ENCODE measurements at regions not wholly inside any gene's neighbourhood (a gene's known extent, or its start where the extent isn't known, plus 50 kb on each side); places are given as distances from the start of the nearest gene placed in this dataset.
A peak's percentile ranks its signal among the peaks of the same experiment; 100 is the strongest.

GRCh38 chr12:88782351-88782750, 202.1 kb upstream of the KITLG start:
- Histone ChIP-seq H3K4me3 (ENCODE audit: low read depth, low read length) (no peak overlapping the region), H3K27me3 (ENCODE audit: control insufficient read depth, insufficient read depth, low read length) (no peaks in the 10 kb centered on the region), H3K36me3 (ENCODE audit: control insufficient read depth, insufficient read depth, low read length) (no peaks in the 10 kb centered on the region)
- no peak for DNase-seq (ENCODE audit: low read depth)
- TF ChIP-seq CTCF (IDR thresholded peaks at IDR 0.05; ENCODE audit: insufficient read depth, low read length, severe bottlenecking): no peak
- FAIRE-seq: no peak

- no peaks in the 10 kb centered on the region for H3K36me3 ChIP-seq (ENCODE audit: control insufficient read depth, insufficient read depth, low read length)
- no peak for TF ChIP-seq CTCF (IDR thresholded peaks at IDR 0.05; ENCODE audit: insufficient read depth, low read length, severe bottlenecking)
- DNase-seq (ENCODE audit: low read depth) (peak; percentile 90), FAIRE-seq (no peak)
- no peak overlapping the region for H3K4me3 ChIP-seq (ENCODE audit: low read depth, low read length)
- no peaks in the 10 kb centered on the region for H3K27me3 ChIP-seq (ENCODE audit: control insufficient read depth, insufficient read depth, low read length)
Measured at GRCh38 chr12:88781909-88782308, 201.6 kb upstream of the KITLG start.

- no peaks in the 10 kb centered on the region for H3K36me3 ChIP-seq (ENCODE audit: control insufficient read depth, insufficient read depth, low read length)
- DNase-seq (ENCODE audit: low read depth) (no peak), FAIRE-seq (no peak)
- H3K4me3 ChIP-seq (ENCODE audit: low read depth, low read length): no peak overlapping the region
- no peaks in the 10 kb centered on the region for H3K27me3 ChIP-seq (ENCODE audit: control insufficient read depth, insufficient read depth, low read length)
- no peak for TF ChIP-seq CTCF (IDR thresholded peaks at IDR 0.05; ENCODE audit: insufficient read depth, low read length, severe bottlenecking)
Measured at GRCh38 chr12:88778064-88778463, 197.8 kb upstream of the KITLG start.

- no peak for TF ChIP-seq CTCF (IDR thresholded peaks at IDR 0.05; ENCODE audit: insufficient read depth, low read length, severe bottlenecking)
- FAIRE-seq (no peak), DNase-seq (ENCODE audit: low read depth) (no peak)
- Histone ChIP-seq H3K27me3 (ENCODE audit: control insufficient read depth, insufficient read depth, low read length) (no peaks in the 10 kb centered on the region), H3K4me3 (ENCODE audit: low read depth, low read length) (no peak overlapping the region), H3K36me3 (ENCODE audit: control insufficient read depth, insufficient read depth, low read length) (no peaks in the 10 kb centered on the region)
Measured at GRCh38 chr12:88775742-88776151, 195.5 kb upstream of the KITLG start.

- no peak for FAIRE-seq
- no peak overlapping the region for H3K4me3 ChIP-seq (ENCODE audit: low read depth, low read length)
- H3K36me3 ChIP-seq (ENCODE audit: control insufficient read depth, insufficient read depth, low read length): no peaks in the 10 kb centered on the region
- no peak for TF ChIP-seq CTCF (IDR thresholded peaks at IDR 0.05; ENCODE audit: insufficient read depth, low read length, severe bottlenecking)
- H3K27me3 ChIP-seq (ENCODE audit: control insufficient read depth, insufficient read depth, low read length): no peaks in the 10 kb centered on the region
- no peak for DNase-seq (ENCODE audit: low read depth)
Measured at GRCh38 chr12:88767699-88768098, 187.4 kb upstream of the KITLG start.

- FAIRE-seq (no peak), DNase-seq (ENCODE audit: low read depth) (no peak)
- no peak overlapping the region for H3K4me3 ChIP-seq (ENCODE audit: low read depth, low read length)
- H3K36me3 ChIP-seq (ENCODE audit: control insufficient read depth, insufficient read depth, low read length): no peaks in the 10 kb centered on the region
- H3K27me3 ChIP-seq (ENCODE audit: control insufficient read depth, insufficient read depth, low read length): no peaks in the 10 kb centered on the region
- TF ChIP-seq CTCF (IDR thresholded peaks at IDR 0.05; ENCODE audit: insufficient read depth, low read length, severe bottlenecking): no peak
Measured at GRCh38 chr12:88764781-88765480, 184.7 kb upstream of the KITLG start.
